ENCODE measurements at regions not wholly inside any gene's neighbourhood (a gene's known extent, or its start where the extent isn't known, plus 50 kb on each side); places are given as distances from the start of the nearest gene placed in this dataset.

DNA sequence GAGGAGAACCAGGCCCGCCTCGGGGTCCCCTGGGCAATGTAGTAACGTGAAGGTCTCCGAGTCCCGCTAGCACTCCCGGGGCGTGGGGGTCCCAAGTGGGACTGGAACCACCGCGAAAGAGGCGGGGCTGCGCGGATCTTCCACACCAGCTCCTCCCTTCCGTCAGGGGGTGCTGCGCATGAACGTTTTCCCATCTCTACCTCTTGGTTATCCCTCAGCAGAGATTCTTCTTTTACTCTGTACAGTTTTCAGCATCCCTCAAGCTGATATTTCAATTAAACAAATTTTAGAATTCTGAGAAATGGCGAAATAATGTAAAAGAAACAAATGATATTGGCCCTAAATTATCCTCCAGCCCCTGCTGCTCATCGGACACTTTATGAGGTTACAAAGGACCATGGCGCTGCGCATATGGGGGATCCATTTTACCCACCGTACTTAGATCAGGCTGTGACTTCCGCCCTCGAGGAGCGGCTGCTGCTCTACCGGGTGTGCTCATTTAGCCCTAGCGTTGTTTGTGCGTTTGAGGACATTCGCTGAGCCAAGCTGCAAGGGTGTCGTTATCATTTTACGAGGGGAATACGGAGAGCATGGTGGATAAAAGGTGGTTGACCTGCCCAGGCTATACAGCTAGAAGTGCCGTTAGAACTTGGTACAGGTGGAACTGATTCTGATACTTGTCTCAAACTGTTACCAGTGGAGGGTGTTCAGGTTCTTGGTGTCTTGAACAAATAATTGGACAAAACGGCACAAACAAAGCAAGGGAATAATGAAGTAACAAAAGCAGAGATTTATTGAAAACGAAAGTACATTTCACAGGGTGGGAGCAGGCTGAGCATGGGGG, 75.2 kb upstream of the CHD6 start:
- TF ChIP-seq GATA2 (IDR thresholded peaks at IDR 0.05; ENCODE audit: low read depth, low read length): no peak
- TF ChIP-seq GATA3 (IDR thresholded peaks at IDR 0.05; ENCODE audit: low read depth, low read length): no peak

All from SH-SY5Y (cell line).